B cell (primary cell): ENCODE measurements at regions not wholly inside any gene's neighbourhood (a gene's known extent, or its start where the extent isn't known, plus 50 kb on each side); places are given as distances from the start of the nearest gene placed in this dataset.

Experiments used
- ATAC-seq: fragments of 200-7000 bp; cut with Tn5 transposase; one replicate; pipeline ENCODE4 v1.10.0; 2021; ENCODE audit warnings: low read depth, mild to moderate bottlenecking, moderate number of reproducible peaks, moderate library complexity
- CTCF ChIA-PET: fragments of 350-600 bp; sonication (Branson Sonifier 250); formaldehyde crosslinking; loops from one replicate; lab custom pipeline; 2021; ENCODE audit warnings: antibody characterized with exemption, inconsistent platforms; lab: Charles Lee
- POLR2A ChIA-PET: fragments of 350-600 bp; sonication (Branson Sonifier 250); formaldehyde crosslinking; loops from one replicate; lab custom pipeline; 2021; ENCODE audit warnings: antibody characterized with exemption; lab: Charles Lee
- DNase-seq: peaks from one replicate; pipeline ENCODE4 v3.0.0; 2013
- H2AFZ ChIP-seq: 2 replicates; pipeline ENCODE4 v1.6.1; 2012; ENCODE audit warnings: mild to moderate bottlenecking, low read depth, low read length; ENCODE audit not compliant: insufficient read depth, poor library complexity, severe bottlenecking
- H3K27ac ChIP-seq, 2 donors: 1 replicate in 1 of 2; 2 replicates in 1 of 2; pipeline ENCODE4 v1.5.1; 2012 to 2013; ENCODE audit warnings: low read length in 2 of 2, mild to moderate bottlenecking in 2 of 2, moderate library complexity in 1 of 2
- H3K27me3 ChIP-seq, 4 experiments: fragments of 200-600 bp in 1 of 4; sonication (generic) in 1 of 4; replicated peaks in 1 of 4; 1 replicate in 2 of 4; 2 replicates in 2 of 4; pipeline versions ENCODE4 v1.6.1 to v1.7.0; 2013 to 2016; ENCODE audit warnings: low read length in 3 of 4, mild to moderate bottlenecking in 2 of 4, mixed read lengths in 1 of 4, moderate library complexity in 1 of 4; ENCODE audit not compliant: insufficient read depth in 4 of 4, control insufficient read depth in 3 of 4; ENCODE audit errors: control extremely low read depth in 1 of 4
- H3K36me3 ChIP-seq, 2 experiments: replicated peaks in 1 of 2; 1 replicate in 1 of 2; 2 replicates in 1 of 2; pipeline versions ENCODE4 v1.6.1 to v1.7.1; 2013; ENCODE audit warnings: low read length in 1 of 2; ENCODE audit not compliant: insufficient read depth in 2 of 2, control insufficient read depth in 1 of 2; ENCODE audit errors: control extremely low read depth in 1 of 2, extremely low read depth in 1 of 2
- H3K4me1 ChIP-seq, 2 donors: fragments of 200-600 bp in 1 of 2; sonication (generic) in 1 of 2; 1 replicate in 1 of 2; 2 replicates in 1 of 2; pipeline versions ENCODE4 v1.5.1 to v1.6.1; 2013 to 2017; ENCODE audit warnings: low read length in 2 of 2; ENCODE audit not compliant: control insufficient read depth in 2 of 2, insufficient read depth in 2 of 2
- H3K4me2 ChIP-seq: replicated peaks from 2 replicates; pipeline ENCODE3; 2012; ENCODE audit warnings: mild to moderate bottlenecking, low read depth, low read length; ENCODE audit not compliant: poor library complexity, severe bottlenecking
- H3K4me3 ChIP-seq, 5 experiments: fragments of 200-600 bp in 1 of 5; sonication (generic) in 1 of 5; 1 replicate in 3 of 5; 2 replicates in 2 of 5; pipeline versions ENCODE4 v1.5.1 to v1.7.0; 2011 to 2016; ENCODE audit warnings: low read length in 4 of 5, mild to moderate bottlenecking in 4 of 5, low read depth in 2 of 5, control low read depth in 1 of 5, moderate library complexity in 1 of 5; ENCODE audit not compliant: insufficient read depth in 1 of 5; ENCODE audit errors: control extremely low read depth in 1 of 5, extremely low read depth in 1 of 5
- H3K79me2 ChIP-seq: fragments of 200-600 bp; sonication (generic); one replicate; pipeline ENCODE4 v1.6.0; 2016; ENCODE audit warnings: low read length; ENCODE audit not compliant: control insufficient read depth, insufficient read depth
- H3K9ac ChIP-seq: fragments of 200-600 bp; sonication (generic); 2 replicates; pipeline ENCODE4 v1.6.1; 2017; ENCODE audit warnings: mild to moderate bottlenecking, low read length, moderate library complexity
- H3K9me3 ChIP-seq, 3 donors: one replicate each; pipeline versions ENCODE4 v1.6.1 to v1.7.1; 2013; ENCODE audit warnings: low read length in 2 of 3; ENCODE audit not compliant: control insufficient read depth in 2 of 3, insufficient read depth in 1 of 3; ENCODE audit errors: control extremely low read depth in 1 of 3
- H4K20me1 ChIP-seq: 2 replicates; pipeline ENCODE4 v1.6.0; 2012; ENCODE audit warnings: mild to moderate bottlenecking, low read length; ENCODE audit not compliant: insufficient read depth, control insufficient read depth, poor library complexity, severe bottlenecking
- H3K27ac Mint-ChIP-seq: one replicate; pipeline ENCODE4 v1.8.0; 2021; ENCODE audit warnings: mixed read lengths
- H3K27me3 Mint-ChIP-seq: one replicate; pipeline ENCODE4 v1.8.0; 2021; ENCODE audit warnings: mixed read lengths
- H3K4me1 Mint-ChIP-seq: one replicate; pipeline ENCODE4 v1.8.0; 2021; ENCODE audit warnings: mixed read lengths
- H3K4me3 Mint-ChIP-seq: one replicate; pipeline ENCODE4 v1.8.0; 2021; ENCODE audit warnings: mixed read lengths
- H3K9me3 Mint-ChIP-seq: one replicate; pipeline ENCODE4 v1.8.0; 2022; ENCODE audit warnings: mixed read lengths; ENCODE audit not compliant: insufficient read depth
- EZH2 ChIP-seq: IDR thresholded peaks from 2 replicates; pipeline ENCODE4 v1.6.1; 2012; ENCODE audit warnings: borderline replicate concordance, low read depth, mild to moderate bottlenecking, moderate library complexity, low read length; ENCODE audit not compliant: insufficient read depth, poor library complexity, severe bottlenecking
- WGBS: methylation state at CpG from one replicate; pipeline ENCODE4 v1.1.5; 2013; ENCODE audit warnings: missing lambda C conversion rate; ENCODE audit not compliant: insufficient coverage; 5-methylcytosine and 5-hydroxymethylcytosine counted together
- intact Hi-C: fragments of 100-400 bp; cut with micrococcal nuclease; formaldehyde crosslinking; loops from one replicate; pipeline ENCODE4 v1.10.0; 2022
- TF ChIP-seq, protein P1 (sequence below): fragments of 200-600 bp; IDR thresholded peaks from one replicate; pipeline ENCODE4 v1.8.0; 2022; ENCODE audit warnings: antibody characterized with exemption, mild to moderate bottlenecking

DNA sequence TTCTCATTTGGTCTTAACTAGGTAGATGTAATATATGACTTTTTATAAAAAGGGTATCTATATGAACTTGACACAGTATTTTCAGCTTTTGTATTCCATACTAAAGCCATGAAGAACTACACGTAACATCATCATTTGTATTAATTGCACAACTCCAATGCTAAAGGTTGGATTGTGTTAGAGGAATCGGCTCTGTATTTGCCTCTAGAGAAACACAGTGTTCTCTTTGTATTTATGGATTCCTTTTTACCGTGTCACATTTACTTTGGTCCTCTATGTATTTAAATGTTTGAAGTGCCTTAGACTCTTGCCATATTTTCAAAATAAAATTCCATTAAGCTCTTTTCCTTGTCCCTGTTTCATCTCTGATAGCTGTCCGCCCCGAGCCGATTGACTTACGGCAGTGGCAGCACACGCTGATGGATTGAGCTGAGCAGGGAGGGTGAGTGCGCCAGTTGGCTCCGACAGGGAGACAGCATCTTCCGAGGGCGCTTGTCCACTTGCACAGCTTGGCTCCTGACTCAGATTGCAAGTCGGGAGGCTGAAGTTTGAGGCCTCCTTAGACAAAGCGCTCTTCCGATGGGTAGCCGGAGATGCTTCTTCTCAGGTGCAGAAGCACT is 95.6 kb upstream of the DMRT1 start:
- CTCF ChIA-PET = no interaction called here
- no peak for TF ChIP-seq EZH2
- TF ChIP-seq, protein P1, sequence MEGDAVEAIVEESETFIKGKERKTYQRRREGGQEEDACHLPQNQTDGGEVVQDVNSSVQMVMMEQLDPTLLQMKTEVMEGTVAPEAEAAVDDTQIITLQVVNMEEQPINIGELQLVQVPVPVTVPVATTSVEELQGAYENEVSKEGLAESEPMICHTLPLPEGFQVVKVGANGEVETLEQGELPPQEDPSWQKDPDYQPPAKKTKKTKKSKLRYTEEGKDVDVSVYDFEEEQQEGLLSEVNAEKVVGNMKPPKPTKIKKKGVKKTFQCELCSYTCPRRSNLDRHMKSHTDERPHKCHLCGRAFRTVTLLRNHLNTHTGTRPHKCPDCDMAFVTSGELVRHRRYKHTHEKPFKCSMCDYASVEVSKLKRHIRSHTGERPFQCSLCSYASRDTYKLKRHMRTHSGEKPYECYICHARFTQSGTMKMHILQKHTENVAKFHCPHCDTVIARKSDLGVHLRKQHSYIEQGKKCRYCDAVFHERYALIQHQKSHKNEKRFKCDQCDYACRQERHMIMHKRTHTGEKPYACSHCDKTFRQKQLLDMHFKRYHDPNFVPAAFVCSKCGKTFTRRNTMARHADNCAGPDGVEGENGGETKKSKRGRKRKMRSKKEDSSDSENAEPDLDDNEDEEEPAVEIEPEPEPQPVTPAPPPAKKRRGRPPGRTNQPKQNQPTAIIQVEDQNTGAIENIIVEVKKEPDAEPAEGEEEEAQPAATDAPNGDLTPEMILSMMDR = no peak
- Histone ChIP-seq H3K4me3 (no peak overlapping the region), H3K36me3 (no peaks in the 10 kb centered on the region), H3K27ac (no peak overlapping the region), H3K27me3 (no peaks in the 10 kb centered on the region), H2AFZ (no peak overlapping the region), H3K9me3 (no peaks in the 10 kb centered on the region), H3K4me1 (peaks cover 11 to 19% of the 10 kb centered on the region in 2 donors), H3K9ac (no peak overlapping the region), H3K4me2 (no peak overlapping the region), H4K20me1 (no peaks in the 10 kb centered on the region), H3K79me2 (no peaks in the 10 kb centered on the region)
- no peak overlapping the region for H3K4me3 Mint-ChIP-seq
- DNase-seq (no peak), ATAC-seq (no peak)
- WGBS = 96% methylated on average over 13 of the region's 16 CpGs
- intact Hi-C loops = no loop called here
- no peaks in the 10 kb centered on the region for H3K9me3 Mint-ChIP-seq
- peaks cover 21% of the 10 kb centered on the region for H3K4me1 Mint-ChIP-seq
- POLR2A ChIA-PET = no interaction called here
- no peak overlapping the region for H3K27ac Mint-ChIP-seq
- H3K27me3 Mint-ChIP-seq = no peaks in the 10 kb centered on the region

DNA sequence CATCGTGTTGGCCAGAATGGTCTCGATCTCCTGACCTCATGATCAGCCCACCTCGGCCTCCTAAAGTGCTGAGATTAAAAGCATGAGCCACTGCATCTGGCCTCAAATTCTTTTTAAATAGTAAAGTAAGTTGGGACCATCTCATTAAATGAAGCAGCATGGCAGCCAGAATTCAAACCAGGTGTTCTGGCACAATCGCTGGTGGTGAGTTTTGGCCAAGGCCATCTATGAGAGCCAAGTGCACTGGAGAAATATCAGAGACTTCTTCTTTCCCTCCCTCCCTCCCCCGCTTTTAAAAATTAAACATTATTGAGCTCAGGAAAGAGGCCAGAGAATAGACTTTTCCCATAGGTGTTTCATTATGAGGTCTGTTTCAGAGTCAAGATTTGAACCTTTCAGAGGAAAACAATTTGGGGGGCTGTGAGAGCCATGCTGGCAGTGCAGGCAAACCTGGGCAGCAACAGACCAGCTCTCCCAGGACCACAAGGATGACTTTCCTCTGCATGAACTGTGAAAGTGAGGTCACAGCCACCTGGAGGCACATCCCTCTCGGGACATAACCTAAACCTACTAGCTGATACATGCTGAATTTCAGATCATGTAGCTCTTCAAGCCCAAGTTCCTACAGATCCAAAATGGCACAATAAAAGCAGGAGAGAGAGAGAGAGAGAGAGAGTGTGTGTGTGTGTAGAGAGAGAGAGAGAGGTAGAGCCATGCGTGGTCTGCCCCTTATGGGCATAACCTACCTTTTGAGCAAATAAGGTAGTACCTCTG is 94.6 kb upstream of the DMRT1 start:
- H3K36me3 ChIP-seq = no peaks in the 10 kb centered on the region
- H3K79me2 ChIP-seq = no peaks in the 10 kb centered on the region
- POLR2A ChIA-PET = no interaction called here
- no peak overlapping the region for H3K9ac ChIP-seq
- no peaks in the 10 kb centered on the region for H3K9me3 Mint-ChIP-seq
- no peak overlapping the region for H3K4me3 ChIP-seq
- DNase-seq = no peak
- no peak overlapping the region for H3K27ac Mint-ChIP-seq
- TF ChIP-seq, protein P1 = no peak
- no peak for TF ChIP-seq EZH2
- no peaks in the 10 kb centered on the region for H3K27me3 ChIP-seq
- CTCF ChIA-PET = no interaction called here
- H3K27me3 Mint-ChIP-seq = no peaks in the 10 kb centered on the region
- H3K4me2 ChIP-seq = no peak overlapping the region
- H3K27ac ChIP-seq = no peak overlapping the region
- no peak overlapping the region for H2AFZ ChIP-seq
- intact Hi-C loops = no loop called here
- no peak for ATAC-seq
- peaks cover 11 to 27% of the 10 kb centered on the region in 2 donors for H3K4me1 ChIP-seq
- no peak overlapping the region for H3K4me3 Mint-ChIP-seq
- peaks cover 28% of the 10 kb centered on the region for H3K4me1 Mint-ChIP-seq
- H3K9me3 ChIP-seq = no peaks in the 10 kb centered on the region
- 97% methylated on average over 4 of the region's 7 CpGs for WGBS
- H4K20me1 ChIP-seq = no peaks in the 10 kb centered on the region
